ENCODE measurements at regions not wholly inside any gene's neighbourhood (a gene's known extent, or its start where the extent isn't known, plus 50 kb on each side); places are given as distances from the start of the nearest gene placed in this dataset.

GRCh38 chr5:101937041-101937440 lies 359.0 kb downstream of the SLCO4C1 start:
- no peak for DNase-seq (ENCODE audit: low read depth in 4 of 4, low spot score in 3 of 4)

- no peak for DNase-seq (ENCODE audit: low read depth in 4 of 4, low spot score in 3 of 4)
Observed at GRCh38 chr5:101935086-101935485, 361.0 kb downstream of the SLCO4C1 start.

- DNase-seq (ENCODE audit: low read depth in 4 of 4, low spot score in 3 of 4) = no peak
Observed at GRCh38 chr5:101932599-101932998, 363.5 kb downstream of the SLCO4C1 start.

- DNase-seq (ENCODE audit: low read depth in 4 of 4, low spot score in 3 of 4) = no peak
Observed at GRCh38 chr5:101929628-101930027, 366.5 kb downstream of the SLCO4C1 start.

GRCh38 chr5:101917166-101917565 lies 378.9 kb downstream of the SLCO4C1 start:
- no peak for DNase-seq (ENCODE audit: low read depth in 4 of 4, low spot score in 3 of 4)

- no peak for DNase-seq (ENCODE audit: low read depth in 4 of 4, low spot score in 3 of 4)
Observed at GRCh38 chr5:101915554-101915953, 380.5 kb downstream of the SLCO4C1 start.

- DNase-seq (ENCODE audit: low read depth in 4 of 4, low spot score in 3 of 4) = no peak
Observed at GRCh38 chr5:101904736-101905135, 391.3 kb downstream of the SLCO4C1 start.

GRCh38 chr5:101897914-101898313 lies 398.2 kb downstream of the SLCO4C1 start:
- no peak for DNase-seq (ENCODE audit: low read depth in 4 of 4, low spot score in 3 of 4)

- no peak for DNase-seq (ENCODE audit: low read depth in 4 of 4, low spot score in 3 of 4)
Observed at GRCh38 chr5:101894985-101895384, 401.1 kb downstream of the SLCO4C1 start.

GRCh38 chr5:101878190-101878589 lies 417.9 kb downstream of the SLCO4C1 start:
- DNase-seq (ENCODE audit: low read depth in 4 of 4, low spot score in 3 of 4) = no peak

- DNase-seq (ENCODE audit: low read depth in 4 of 4, low spot score in 3 of 4) = no peak
Observed at GRCh38 chr5:101877451-101877850, 418.6 kb downstream of the SLCO4C1 start.

- no peak for DNase-seq (ENCODE audit: low read depth in 4 of 4, low spot score in 3 of 4)
Observed at GRCh38 chr5:101866473-101866872, 429.6 kb downstream of the SLCO4C1 start.

- DNase-seq (ENCODE audit: low read depth in 4 of 4, low spot score in 3 of 4) = no peak
Observed at GRCh38 chr5:101860563-101860962, 435.5 kb downstream of the SLCO4C1 start.

GRCh38 chr5:101860145-101860544 lies 435.9 kb downstream of the SLCO4C1 start:
- no peak for DNase-seq (ENCODE audit: low read depth in 4 of 4, low spot score in 3 of 4)

- no peak for DNase-seq (ENCODE audit: low read depth in 4 of 4, low spot score in 3 of 4)
Observed at GRCh38 chr5:101846496-101846895, 449.6 kb downstream of the SLCO4C1 start.

- no peak for DNase-seq (ENCODE audit: low read depth in 4 of 4, low spot score in 3 of 4)
Observed at GRCh38 chr5:101843055-101843454, 453.0 kb downstream of the SLCO4C1 start.

- DNase-seq (ENCODE audit: low read depth in 4 of 4, low spot score in 3 of 4) = no peak
Observed at GRCh38 chr5:101838435-101838834, 457.6 kb downstream of the SLCO4C1 start.

- DNase-seq (ENCODE audit: low read depth in 4 of 4, low spot score in 3 of 4) = no peak
Observed at GRCh38 chr5:101829255-101829654, 466.8 kb downstream of the SLCO4C1 start.

- no peak for DNase-seq (ENCODE audit: low read depth in 4 of 4, low spot score in 3 of 4)
Observed at GRCh38 chr5:101811466-101811865, 484.6 kb downstream of the SLCO4C1 start.

- DNase-seq (ENCODE audit: low read depth in 4 of 4, low spot score in 3 of 4) = no peak
Observed at GRCh38 chr5:101806410-101806809, 489.7 kb downstream of the SLCO4C1 start.

GRCh38 chr5:101796427-101796826 lies 499.7 kb downstream of the SLCO4C1 start:
- DNase-seq (ENCODE audit: low read depth in 4 of 4, low spot score in 3 of 4) = no peak

- no peak for DNase-seq (ENCODE audit: low read depth in 4 of 4, low spot score in 3 of 4)
Observed at GRCh38 chr5:101788797-101789196, 507.3 kb downstream of the SLCO4C1 start.

- no peak for DNase-seq (ENCODE audit: low read depth in 4 of 4, low spot score in 3 of 4)
Observed at GRCh38 chr5:101785090-101785489, 511.0 kb downstream of the SLCO4C1 start.
